ENCODE measurements at regions not wholly inside any gene's neighbourhood (a gene's known extent, or its start where the extent isn't known, plus 50 kb on each side); places are given as distances from the start of the nearest gene placed in this dataset.

GRCh38 chr5:171666815-171667214 lies 118.8 kb upstream of the SMIM23 start:
- Histone ChIP-seq H3K4me2 (replicated peaks; ENCODE audit: low read depth, low read length, poor library complexity, severe bottlenecking) (no peak overlapping the region), H3K79me2 (ENCODE audit: control insufficient read depth, insufficient read depth, low read length) (no peaks in the 10 kb centered on the region), H3K9me3 (ENCODE audit: control extremely low read depth in 1 of 3, control insufficient read depth in 2 of 3, insufficient read depth in 1 of 3, low read length in 2 of 3) (no peaks in the 10 kb centered on the region), H4K20me1 (ENCODE audit: control insufficient read depth, insufficient read depth, low read length, poor library complexity, severe bottlenecking) (no peaks in the 10 kb centered on the region), H3K4me3 (ENCODE audit: control extremely low read depth in 1 of 5, extremely low read depth in 1 of 5, insufficient read depth in 1 of 5, low read depth in 2 of 5, low read length in 4 of 5) (no peak overlapping the region), H3K36me3 (replicated peaks in 1 of 2; ENCODE audit: control extremely low read depth in 1 of 2, control insufficient read depth in 1 of 2, extremely low read depth in 1 of 2, insufficient read depth in 2 of 2, low read length in 1 of 2) (no peaks in the 10 kb centered on the region), H3K4me1 (ENCODE audit: control insufficient read depth in 2 of 2, insufficient read depth in 2 of 2, low read length in 2 of 2) (no peaks in the 10 kb centered on the region), H3K27ac (ENCODE audit: low read length in 2 of 2) (no peak overlapping the region), H2AFZ (ENCODE audit: insufficient read depth, low read depth, low read length, poor library complexity, severe bottlenecking) (no peak overlapping the region), H3K9ac (ENCODE audit: low read length) (no peak overlapping the region), H3K27me3 (replicated peaks in 1 of 4; ENCODE audit: control extremely low read depth in 1 of 4, control insufficient read depth in 3 of 4, insufficient read depth in 4 of 4, low read length in 3 of 4) (no peaks in the 10 kb centered on the region)
- intact Hi-C loops (cut with micrococcal nuclease): no loop called here
- 88% methylated on average over 7 of the region's 10 CpGs for WGBS (ENCODE audit: insufficient coverage)
- ATAC-seq (ENCODE audit: low read depth) (no peak), DNase-seq (no peak)
- no peak for TF ChIP-seq EZH2 (IDR thresholded peaks at IDR 0.05; ENCODE audit: borderline replicate concordance, insufficient read depth, low read depth, low read length, poor library complexity, severe bottlenecking)
- no peak for TF ChIP-seq CTCF (IDR thresholded peaks at IDR 0.05)
- CTCF ChIA-PET: no interaction called here
- Mint-ChIP-seq H3K4me1 (no peaks in the 10 kb centered on the region), H3K4me3 (no peak overlapping the region), H3K9me3 (ENCODE audit: insufficient read depth) (no peaks in the 10 kb centered on the region), H3K27me3 (no peaks in the 10 kb centered on the region), H3K27ac (no peak overlapping the region)
- POLR2A ChIA-PET: no interaction called here

- no peak for ATAC-seq (ENCODE audit: low read depth)
- TF ChIP-seq EZH2 (IDR thresholded peaks at IDR 0.05; ENCODE audit: borderline replicate concordance, insufficient read depth, low read depth, low read length, poor library complexity, severe bottlenecking) (no peak), CTCF (IDR thresholded peaks at IDR 0.05) (no peak)
- Histone ChIP-seq H3K27ac (ENCODE audit: low read length in 2 of 2) (no peak overlapping the region), H4K20me1 (ENCODE audit: control insufficient read depth, insufficient read depth, low read length, poor library complexity, severe bottlenecking) (no peaks in the 10 kb centered on the region), H3K9ac (ENCODE audit: low read length) (no peak overlapping the region), H3K27me3 (replicated peaks in 1 of 4; ENCODE audit: control extremely low read depth in 1 of 4, control insufficient read depth in 3 of 4, insufficient read depth in 4 of 4, low read length in 3 of 4) (no peaks in the 10 kb centered on the region), H2AFZ (ENCODE audit: insufficient read depth, low read depth, low read length, poor library complexity, severe bottlenecking) (no peak overlapping the region), H3K79me2 (ENCODE audit: control insufficient read depth, insufficient read depth, low read length) (no peaks in the 10 kb centered on the region), H3K4me1 (ENCODE audit: control insufficient read depth in 2 of 2, insufficient read depth in 2 of 2, low read length in 2 of 2) (no peaks in the 10 kb centered on the region), H3K9me3 (ENCODE audit: control extremely low read depth in 1 of 3, control insufficient read depth in 2 of 3, insufficient read depth in 1 of 3, low read length in 2 of 3) (no peaks in the 10 kb centered on the region), H3K4me2 (replicated peaks; ENCODE audit: low read depth, low read length, poor library complexity, severe bottlenecking) (no peak overlapping the region), H3K4me3 (ENCODE audit: control extremely low read depth in 1 of 5, extremely low read depth in 1 of 5, insufficient read depth in 1 of 5, low read depth in 2 of 5, low read length in 4 of 5) (no peak overlapping the region), H3K36me3 (replicated peaks in 1 of 2; ENCODE audit: control extremely low read depth in 1 of 2, control insufficient read depth in 1 of 2, extremely low read depth in 1 of 2, insufficient read depth in 2 of 2, low read length in 1 of 2) (no peaks in the 10 kb centered on the region)
- ChIA-PET CTCF (interaction anchor here (0.6 kb wide), 1 partner anchor 11 kb away, joined by 4 read pairs; no protein-coding TSS in a partner anchor), POLR2A (no interaction called here)
- intact Hi-C loops (cut with micrococcal nuclease): no loop called here
- no peaks in the 10 kb centered on the region for H3K9me3 Mint-ChIP-seq (ENCODE audit: insufficient read depth)
- H3K4me1 Mint-ChIP-seq: no peaks in the 10 kb centered on the region
- H3K27ac Mint-ChIP-seq: no peak overlapping the region
- no peak overlapping the region for H3K4me3 Mint-ChIP-seq
- DNase-seq: no peak
- H3K27me3 Mint-ChIP-seq: no peaks in the 10 kb centered on the region
- WGBS (ENCODE audit: insufficient coverage): 95% methylated on average over 29 of the region's 30 CpGs
Measured at GRCh38 chr5:171667341-171668096, 118.1 kb upstream of the SMIM23 start.
